Tibial artery (tissue), 4 donors: ENCODE measurements at regions not wholly inside any gene's neighbourhood (a gene's known extent, or its start where the extent isn't known, plus 50 kb on each side); places are given as distances from the start of the nearest gene placed in this dataset.
"Not testable (repeated sequence)": the region's sequence is repeated elsewhere in the genome, so short reads cannot be mapped to it uniquely, and the experiment has no call there.

Source experiments
- DNase-seq, 2 donors: peaks; one replicate each; pipeline ENCODE4 v3.0.0-alpha.2; 2019
- H3K27ac ChIP-seq, 2 donors: fragments of 200-600 bp; sonication (generic) in 1 of 2; 1 replicate in 1 of 2; 2 replicates in 1 of 2; pipeline ENCODE4 v1.5.1; 2018 to 2019; ENCODE audit warnings: mild to moderate bottlenecking in 1 of 2
- H3K27me3 ChIP-seq, 2 donors: fragments of 200-600 bp; sonication (generic) in 1 of 2; one replicate each; pipeline versions ENCODE4 v1.5.1 to v1.6.0; 2016 to 2019
- H3K36me3 ChIP-seq, 3 donors: fragments of 200-600 bp; sonication (generic) in 2 of 3; one replicate each; pipeline ENCODE4 v1.5.1; 2016 to 2019; ENCODE audit warnings: mild to moderate bottlenecking in 2 of 3
- H3K4me1 ChIP-seq, 4 donors: fragments of 200-600 bp; sonication (generic) in 2 of 4; 1 replicate in 3 of 4; 2 replicates in 1 of 4; pipeline ENCODE4 v1.5.1; 2016 to 2019
- H3K4me3 ChIP-seq, 2 donors: fragments of 200-600 bp; sonication (generic) in 1 of 2; 1 replicate in 1 of 2; 2 replicates in 1 of 2; pipeline ENCODE4 v1.5.1; 2018 to 2019; ENCODE audit warnings: mild to moderate bottlenecking in 2 of 2
- H3K9me3 ChIP-seq, 3 donors: fragments of 200-600 bp; sonication (generic) in 1 of 3; one replicate each; pipeline ENCODE4 v1.5.1; 2016 to 2019
- intact Hi-C: fragments of 100-400 bp; cut with DNase I; formaldehyde crosslinking; loops from one replicate; pipeline ENCODE4 v1.15.0; 2023; ENCODE audit warnings: low total_unique reads
- TF ChIP-seq, protein P1 (sequence below), 2 experiments: fragments of 200-600 bp in 1 of 2; fragments of 450-650 bp in 1 of 2; IDR thresholded peaks; one replicate each; pipeline ENCODE4 v1.5.1; 2017 to 2019; ENCODE audit warnings: antibody characterized with exemption in 2 of 2, mild to moderate bottlenecking in 1 of 2, moderate library complexity in 1 of 2

GRCh38 chr17:20843799-20844553 lies 198.8 kb downstream of the USP22 start:
- intact Hi-C loops, H3K36me3 ChIP-seq, H3K9me3 ChIP-seq, H3K27ac ChIP-seq, DNase-seq: not testable (repeated sequence)
- Histone ChIP-seq H3K4me1 (peaks cover 0 to 15% (median 6%) of the 10 kb centered on the region in 4 donors), H3K27me3 (peaks cover 0 to 25% of the 10 kb centered on the region in 2 donors), H3K4me3 (peak overlapping the region in 1 of 2 donors; percentile 10)

- DNase-seq, H3K9me3 ChIP-seq, intact Hi-C loops, H3K4me3 ChIP-seq, H3K36me3 ChIP-seq, H3K27ac ChIP-seq: not testable (repeated sequence)
- Histone ChIP-seq H3K4me1 (peaks cover 0 to 16% (median 6%) of the 10 kb centered on the region in 4 donors), H3K27me3 (peaks cover 0 to 20% of the 10 kb centered on the region in 2 donors)
- TF ChIP-seq, protein P1, sequence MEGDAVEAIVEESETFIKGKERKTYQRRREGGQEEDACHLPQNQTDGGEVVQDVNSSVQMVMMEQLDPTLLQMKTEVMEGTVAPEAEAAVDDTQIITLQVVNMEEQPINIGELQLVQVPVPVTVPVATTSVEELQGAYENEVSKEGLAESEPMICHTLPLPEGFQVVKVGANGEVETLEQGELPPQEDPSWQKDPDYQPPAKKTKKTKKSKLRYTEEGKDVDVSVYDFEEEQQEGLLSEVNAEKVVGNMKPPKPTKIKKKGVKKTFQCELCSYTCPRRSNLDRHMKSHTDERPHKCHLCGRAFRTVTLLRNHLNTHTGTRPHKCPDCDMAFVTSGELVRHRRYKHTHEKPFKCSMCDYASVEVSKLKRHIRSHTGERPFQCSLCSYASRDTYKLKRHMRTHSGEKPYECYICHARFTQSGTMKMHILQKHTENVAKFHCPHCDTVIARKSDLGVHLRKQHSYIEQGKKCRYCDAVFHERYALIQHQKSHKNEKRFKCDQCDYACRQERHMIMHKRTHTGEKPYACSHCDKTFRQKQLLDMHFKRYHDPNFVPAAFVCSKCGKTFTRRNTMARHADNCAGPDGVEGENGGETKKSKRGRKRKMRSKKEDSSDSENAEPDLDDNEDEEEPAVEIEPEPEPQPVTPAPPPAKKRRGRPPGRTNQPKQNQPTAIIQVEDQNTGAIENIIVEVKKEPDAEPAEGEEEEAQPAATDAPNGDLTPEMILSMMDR (IDR thresholded peaks at IDR 0.05), result peak in 1 of 2 experiments; percentile 32
Measured at GRCh38 chr17:20848869-20849443, 193.9 kb downstream of the USP22 start.

GRCh38 chr17:20851591-20852238 lies 191.1 kb downstream of the USP22 start:
- H3K4me1 ChIP-seq, result peaks cover 0 to 16% (median 6%) of the 10 kb centered on the region in 4 donors
- H3K4me3 ChIP-seq, result peak overlapping the region; percentile 31 to 39
- H3K36me3 ChIP-seq, intact Hi-C loops, H3K9me3 ChIP-seq: not testable (repeated sequence)
- peak in 1 of 2 donors; percentile 36 for DNase-seq
- H3K27me3 ChIP-seq, result peaks cover 0 to 28% of the 10 kb centered on the region in 2 donors
- H3K27ac ChIP-seq, result peak overlapping the region in 1 of 2 donors; percentile 37

GRCh38 chr17:20852239-20852989 lies 190.4 kb downstream of the USP22 start:
- Histone ChIP-seq H3K4me3 (peak overlapping the region; percentile 31 to 39), H3K9me3 (no peaks in the 10 kb centered on the region), H3K4me1 (peaks cover 0 to 16% (median 6%) of the 10 kb centered on the region in 4 donors), H3K36me3 (no peaks in the 10 kb centered on the region), H3K27me3 (peaks cover 0 to 28% of the 10 kb centered on the region in 2 donors), H3K27ac (peak overlapping the region in 1 of 2 donors; percentile 37)
- intact Hi-C loops, result no loop called here
- DNase-seq, result peak; percentile 40 to 67
- TF ChIP-seq, protein P1 (IDR thresholded peaks at IDR 0.05), result no peak

GRCh38 chr17:20852990-20853370 lies 189.8 kb downstream of the USP22 start:
- H3K4me3 ChIP-seq, result no peak overlapping the region
- TF ChIP-seq, protein P1 (IDR thresholded peaks at IDR 0.05), result no peak
- peaks cover 0 to 16% (median 6%) of the 10 kb centered on the region in 4 donors for H3K4me1 ChIP-seq
- H3K9me3 ChIP-seq, result no peaks in the 10 kb centered on the region
- no peaks in the 10 kb centered on the region for H3K36me3 ChIP-seq
- no peak overlapping the region for H3K27ac ChIP-seq
- peaks cover 0 to 28% of the 10 kb centered on the region in 2 donors for H3K27me3 ChIP-seq
- DNase-seq, result no peak
- intact Hi-C loops, result no loop called here

- intact Hi-C loops, H3K9me3 ChIP-seq, H3K4me3 ChIP-seq, H3K27ac ChIP-seq, DNase-seq, H3K36me3 ChIP-seq: not testable (repeated sequence)
- Histone ChIP-seq H3K4me1 (peaks cover 0 to 16% (median 6%) of the 10 kb centered on the region in 4 donors), H3K27me3 (peaks cover 0 to 26% of the 10 kb centered on the region in 2 donors)
Measured at GRCh38 chr17:20855910-20856470, 186.8 kb downstream of the USP22 start.

GRCh38 chr17:20866444-20867209 lies 176.2 kb downstream of the USP22 start:
- H3K36me3 ChIP-seq, H3K4me1 ChIP-seq, H3K9me3 ChIP-seq, H3K4me3 ChIP-seq, H3K27me3 ChIP-seq, intact Hi-C loops, DNase-seq, H3K27ac ChIP-seq: not testable (repeated sequence)

DNA sequence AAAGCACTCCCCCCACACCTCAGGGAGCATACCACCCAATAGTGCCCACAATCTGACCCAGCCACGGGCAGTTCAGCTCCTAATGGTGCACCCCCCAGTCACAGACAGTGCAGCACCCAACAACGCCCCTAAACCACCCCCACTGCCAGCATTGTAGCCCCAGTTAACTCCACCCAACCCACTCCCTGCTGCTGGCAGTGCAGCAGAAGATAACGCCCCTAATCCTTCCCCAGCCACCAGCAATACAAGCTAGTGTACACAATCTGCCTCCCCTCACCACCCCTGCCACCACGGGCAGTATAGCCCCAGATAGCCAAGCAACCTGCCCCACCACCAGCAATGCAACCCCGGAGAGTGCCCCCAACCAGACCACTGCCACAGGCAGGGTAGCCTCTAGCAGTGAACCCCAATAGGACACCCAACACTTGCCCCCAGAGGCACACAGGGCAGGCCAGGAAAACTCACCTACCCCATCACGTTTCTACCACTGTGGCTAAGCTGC lies 175.3 kb downstream of the USP22 start:
- H3K4me3 ChIP-seq, intact Hi-C loops: not testable (repeated sequence)

GRCh38 chr17:20867938-20868661 lies 174.7 kb downstream of the USP22 start:
- H3K27ac ChIP-seq, DNase-seq, intact Hi-C loops, H3K4me3 ChIP-seq, H3K27me3 ChIP-seq, H3K36me3 ChIP-seq, H3K4me1 ChIP-seq, H3K9me3 ChIP-seq: not testable (repeated sequence)

More for the DNA sequence above, 175.3 kb downstream of the USP22 start:
- H3K36me3 ChIP-seq, DNase-seq, H3K4me1 ChIP-seq, H3K27me3 ChIP-seq, H3K9me3 ChIP-seq, H3K27ac ChIP-seq: not testable (repeated sequence)
